Neural cell (in vitro differentiated cells): ENCODE measurements at regions not wholly inside any gene's neighbourhood (a gene's known extent, or its start where the extent isn't known, plus 50 kb on each side); places are given as distances from the start of the nearest gene placed in this dataset.

ENCODE experiments used
- H2AFZ ChIP-seq: fragments of 200-600, 300-800 bp; sonication (generic), shearing (Covaris generic); 2 replicates; pipeline ENCODE4 v1.6.0; 2014; ENCODE audit warnings: low read depth, mild to moderate bottlenecking, antibody characterized with exemption, low read length, moderate library complexity
- H3F3A ChIP-seq: fragments of 200-600 bp; shearing (Covaris generic); 2 replicates; pipeline ENCODE4 v1.6.1; 2016; ENCODE audit warnings: mild to moderate bottlenecking, moderate library complexity, mixed read lengths, antibody characterized with exemption, low read length; ENCODE audit not compliant: insufficient read depth, poor library complexity, severe bottlenecking
- H3K27ac ChIP-seq: fragments of 200-600, 300-800 bp; sonication (generic), shearing (Covaris generic); 2 replicates; pipeline ENCODE4 v1.5.1; 2014; ENCODE audit warnings: mild to moderate bottlenecking, low read length, moderate library complexity
- H3K27me3 ChIP-seq: fragments of 300-800, 200-600 bp; sonication (generic), shearing (Covaris generic); 2 replicates; pipeline ENCODE4 v1.6.0; 2014; ENCODE audit warnings: mild to moderate bottlenecking, low read depth, low read length, moderate library complexity; ENCODE audit not compliant: insufficient read depth
- H3K36me3 ChIP-seq: fragments of 300-800, 200-600 bp; sonication (generic), shearing (Covaris generic); 2 replicates; pipeline ENCODE4 v1.5.1; 2014; ENCODE audit warnings: mild to moderate bottlenecking, antibody characterized with exemption, low read length, moderate library complexity; ENCODE audit not compliant: insufficient read depth
- H3K4me2 ChIP-seq: fragments of 300-800, 200-600 bp; sonication (generic), shearing (Covaris generic); 2 replicates; pipeline ENCODE4 v1.6.0; 2014; ENCODE audit warnings: mild to moderate bottlenecking, low read length
- H3K4me3 ChIP-seq: fragments of 300-800, 200-600 bp; sonication (generic), shearing (Covaris generic); 2 replicates; pipeline ENCODE4 v1.5.1; 2014; ENCODE audit warnings: mild to moderate bottlenecking, low read length, moderate library complexity
- H3K79me2 ChIP-seq: fragments of 200-600 bp; shearing (Covaris generic); replicated peaks from 2 replicates; pipeline ENCODE4 v1.6.0; 2014; ENCODE audit warnings: mild to moderate bottlenecking, low read length, moderate library complexity; ENCODE audit not compliant: insufficient read depth
- H3K9ac ChIP-seq: fragments of 300-800, 200-600 bp; sonication (generic), shearing (Covaris generic); 2 replicates; pipeline ENCODE4 v1.6.1; 2016; ENCODE audit warnings: mild to moderate bottlenecking, low read length, mixed read lengths
- H3K9me2 ChIP-seq: fragments of 200-600 bp; shearing (Covaris generic); 2 replicates; pipeline ENCODE4 v1.6.1; 2016; ENCODE audit warnings: mild to moderate bottlenecking, low read length, mixed read lengths; ENCODE audit not compliant: insufficient read depth
- H3K9me3 ChIP-seq: fragments of 200-600, 300-800 bp; sonication (generic), shearing (Covaris generic); 2 replicates; pipeline ENCODE4 v1.6.1; 2016; ENCODE audit warnings: mild to moderate bottlenecking, mixed run types, low read length, moderate library complexity, mixed read lengths
- H4K20me1 ChIP-seq: fragments of 200-600 bp; shearing (Covaris generic); 2 replicates; pipeline ENCODE4 v1.6.1; 2016; ENCODE audit warnings: mild to moderate bottlenecking, mixed run types; ENCODE audit not compliant: insufficient read depth
- CTCF ChIP-seq: fragments of 450-650 bp; IDR thresholded peaks from 2 replicates; pipeline ENCODE4 v1.5.1; 2014; ENCODE audit warnings: antibody characterized with exemption, mild to moderate bottlenecking, moderate library complexity; ENCODE audit not compliant: poor library complexity, severe bottlenecking
- EP300 ChIP-seq: fragments of 450-650 bp; conservative IDR thresholded peaks from 2 replicates; pipeline ENCODE4 v1.6.1; 2014; ENCODE audit warnings: antibody characterized with exemption, mild to moderate bottlenecking, moderate library complexity; ENCODE audit not compliant: poor library complexity, severe bottlenecking
- EZH2 ChIP-seq: fragments of 200-600, 300-800 bp; shearing (Covaris generic), sonication (generic); IDR thresholded peaks from 2 replicates; pipeline ENCODE4 v1.6.1; 2014; ENCODE audit warnings: antibody characterized with exemption, low read length, borderline replicate concordance, mild to moderate bottlenecking; ENCODE audit not compliant: insufficient read depth, poor library complexity, severe bottlenecking
- MXI1 ChIP-seq: fragments of 450-650 bp; conservative IDR thresholded peaks from 2 replicates; pipeline ENCODE4 v1.6.1; 2014; ENCODE audit warnings: antibody characterized with exemption, mild to moderate bottlenecking; ENCODE audit not compliant: poor library complexity, severe bottlenecking
- POLR2AphosphoS5 ChIP-seq: IDR thresholded peaks from 2 replicates; pipeline ENCODE4 v1.6.1; 2012
- RAD21 ChIP-seq: fragments of 450-650 bp; conservative IDR thresholded peaks from 2 replicates; pipeline ENCODE4 v1.6.1; 2014; ENCODE audit warnings: antibody characterized with exemption, mild to moderate bottlenecking, moderate library complexity
- REST ChIP-seq: IDR thresholded peaks from 2 replicates; pipeline ENCODE4 v1.6.1; 2012; ENCODE audit warnings: borderline replicate concordance
- SMC3 ChIP-seq: fragments of 450-650 bp; conservative IDR thresholded peaks from 2 replicates; pipeline ENCODE4 v1.6.1; 2014; ENCODE audit warnings: antibody characterized with exemption, mild to moderate bottlenecking, moderate library complexity; ENCODE audit not compliant: poor library complexity
- TAF1 ChIP-seq: IDR thresholded peaks from 2 replicates; pipeline ENCODE4 v1.6.1; 2012; ENCODE audit warnings: low read depth

- H4K20me1 ChIP-seq = no peaks in the 10 kb centered on the region
- TF ChIP-seq EZH2 (no peak), EP300 (no peak), REST (no peak), TAF1 (no peak), POLR2AphosphoS5 (no peak), CTCF (no peak), MXI1 (no peak), SMC3 (no peak), RAD21 (no peak)
- no peaks in the 10 kb centered on the region for H3K27me3 ChIP-seq
- H3K4me2 ChIP-seq = no peak overlapping the region
- no peaks in the 10 kb centered on the region for H3K36me3 ChIP-seq
- H3K9ac ChIP-seq = no peak overlapping the region
- no peaks in the 10 kb centered on the region for H3K79me2 ChIP-seq
- H3K9me3 ChIP-seq = no peaks in the 10 kb centered on the region
- no peak overlapping the region for H3K27ac ChIP-seq
- H3K4me3 ChIP-seq = no peak overlapping the region
- H3F3A ChIP-seq = no peaks in the 10 kb centered on the region
- H3K9me2 ChIP-seq = no peaks in the 10 kb centered on the region
- no peak overlapping the region for H2AFZ ChIP-seq
These were observed 98.6 kb upstream of the FAM180A start for GRCh38 chr7:135847242-135847641.

GRCh38 chr7:135846339-135846738 is 97.7 kb upstream of the FAM180A start:
- TF ChIP-seq MXI1 (no peak), RAD21 (no peak), TAF1 (no peak), CTCF (no peak), EP300 (no peak), POLR2AphosphoS5 (no peak), REST (no peak), EZH2 (no peak), SMC3 (no peak)
- Histone ChIP-seq H3K9me2 (no peaks in the 10 kb centered on the region), H3K4me3 (no peak overlapping the region), H3K27ac (no peak overlapping the region), H3K27me3 (no peaks in the 10 kb centered on the region), H3K79me2 (no peaks in the 10 kb centered on the region), H3K9me3 (no peaks in the 10 kb centered on the region), H3K9ac (no peak overlapping the region), H4K20me1 (no peaks in the 10 kb centered on the region), H3K36me3 (no peaks in the 10 kb centered on the region), H3F3A (no peaks in the 10 kb centered on the region), H2AFZ (no peak overlapping the region), H3K4me2 (no peak overlapping the region)
